Endodermal cell (in vitro differentiated cells): ENCODE measurements at regions not wholly inside any gene's neighbourhood (a gene's known extent, or its start where the extent isn't known, plus 50 kb on each side); places are given as distances from the start of the nearest gene placed in this dataset.

Experiments
- DNase-seq: peaks from one replicate; pipeline ENCODE4 v3.0.0-alpha.2; 2017
- H3K27ac ChIP-seq: 2 replicates; pipeline ENCODE4 v1.5.1; 2013; ENCODE audit warnings: mild to moderate bottlenecking, low read depth, low read length, moderate library complexity
- H3K27me3 ChIP-seq: 2 replicates; pipeline ENCODE4 v1.6.1; 2013; ENCODE audit warnings: mild to moderate bottlenecking, low read length, moderate library complexity; ENCODE audit not compliant: insufficient read depth, control insufficient read depth, poor library complexity, severe bottlenecking
- H3K36me3 ChIP-seq: 2 replicates; pipeline ENCODE4 v1.7.0; 2013; ENCODE audit warnings: mild to moderate bottlenecking, low read length, moderate library complexity; ENCODE audit not compliant: control insufficient read depth, insufficient read depth
- H3K4me1 ChIP-seq: one replicate; pipeline ENCODE4 v1.7.0; 2013; ENCODE audit warnings: low read length; ENCODE audit not compliant: control insufficient read depth, insufficient read depth
- H3K4me3 ChIP-seq: 2 replicates; pipeline ENCODE4 v1.5.1; 2013; ENCODE audit warnings: mild to moderate bottlenecking, low read length, moderate library complexity
- H3K9ac ChIP-seq: 2 replicates; pipeline ENCODE4 v1.6.1; 2013; ENCODE audit warnings: mild to moderate bottlenecking, low read length, moderate library complexity; ENCODE audit not compliant: poor library complexity, severe bottlenecking; ENCODE audit errors: extremely low read depth
- H3K9me3 ChIP-seq: 2 replicates; pipeline ENCODE4 v1.6.1; 2013; ENCODE audit warnings: mild to moderate bottlenecking, low read length, moderate library complexity; ENCODE audit not compliant: control insufficient read depth
- H3K27ac Mint-ChIP-seq: 2 replicates; pipeline ENCODE4 v1.8.0; 2020; ENCODE audit warnings: mixed read lengths
- H3K27me3 Mint-ChIP-seq: 2 replicates; pipeline ENCODE4 v1.8.0; 2021; ENCODE audit warnings: mild to moderate bottlenecking, mixed read lengths; ENCODE audit not compliant: insufficient read depth
- H3K36me3 Mint-ChIP-seq: 2 replicates; pipeline ENCODE4 v1.8.0; 2020; ENCODE audit warnings: low read depth, mixed read lengths
- H3K4me1 Mint-ChIP-seq: 2 replicates; pipeline ENCODE4 v1.8.0; 2020; ENCODE audit warnings: mixed read lengths
- H3K4me3 Mint-ChIP-seq: 2 replicates; pipeline ENCODE4 v1.8.0; 2020; ENCODE audit warnings: mild to moderate bottlenecking, moderate library complexity, mixed read lengths
- H3K9me3 Mint-ChIP-seq: 2 replicates; pipeline ENCODE4 v1.8.0; 2020; ENCODE audit warnings: mild to moderate bottlenecking, mixed read lengths
- WGBS, 2 experiments: methylation state at CpG; one replicate each; pipeline versions ENCODE4 v1.1.5 to v1.1.7; 2013; ENCODE audit warnings: missing lambda C conversion rate in 2 of 2, mixed read lengths in 1 of 2; ENCODE audit not compliant: insufficient coverage in 1 of 2, insufficient read length in 1 of 2; 5-methylcytosine and 5-hydroxymethylcytosine counted together
- TF ChIP-seq, protein P1 (sequence below): fragments of 200-600 bp; sonication (generic); conservative IDR thresholded peaks from 2 replicates; pipeline ENCODE4 v1.5.0; 2021; ENCODE audit warnings: antibody characterized with exemption, mild to moderate bottlenecking

DNA sequence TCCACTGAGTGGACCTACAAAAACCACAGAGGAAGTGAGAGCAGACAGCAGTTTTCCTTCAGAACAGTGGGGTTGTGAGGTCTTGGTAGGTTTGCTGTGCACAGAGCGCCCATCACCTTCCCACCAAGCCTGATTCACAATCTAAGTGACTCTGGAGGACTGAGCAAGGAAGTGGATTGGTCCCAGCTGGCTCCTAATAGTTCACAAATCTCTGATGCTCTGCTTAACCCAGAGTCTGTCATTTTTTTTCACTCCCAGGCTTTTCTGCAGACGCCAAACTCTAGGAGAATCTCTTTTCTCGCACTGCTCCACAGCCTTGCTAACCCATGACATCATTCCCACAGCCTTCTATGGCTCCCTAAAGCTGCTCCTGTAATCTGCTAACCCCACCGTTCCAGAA, 280.4 kb downstream of the C1D start:
- Mint-ChIP-seq H3K27ac (no peak overlapping the region), H3K4me1 (no peaks in the 10 kb centered on the region), H3K9me3 (no peaks in the 10 kb centered on the region), H3K36me3 (no peaks in the 10 kb centered on the region), H3K4me3 (no peak overlapping the region), H3K27me3 (no peaks in the 10 kb centered on the region)
- Histone ChIP-seq H3K27me3 (no peaks in the 10 kb centered on the region), H3K4me1 (no peaks in the 10 kb centered on the region), H3K4me3 (no peak overlapping the region), H3K27ac (no peak overlapping the region), H3K9ac (no peak overlapping the region), H3K36me3 (no peaks in the 10 kb centered on the region), H3K9me3 (no peaks in the 10 kb centered on the region)
- TF ChIP-seq, protein P1, sequence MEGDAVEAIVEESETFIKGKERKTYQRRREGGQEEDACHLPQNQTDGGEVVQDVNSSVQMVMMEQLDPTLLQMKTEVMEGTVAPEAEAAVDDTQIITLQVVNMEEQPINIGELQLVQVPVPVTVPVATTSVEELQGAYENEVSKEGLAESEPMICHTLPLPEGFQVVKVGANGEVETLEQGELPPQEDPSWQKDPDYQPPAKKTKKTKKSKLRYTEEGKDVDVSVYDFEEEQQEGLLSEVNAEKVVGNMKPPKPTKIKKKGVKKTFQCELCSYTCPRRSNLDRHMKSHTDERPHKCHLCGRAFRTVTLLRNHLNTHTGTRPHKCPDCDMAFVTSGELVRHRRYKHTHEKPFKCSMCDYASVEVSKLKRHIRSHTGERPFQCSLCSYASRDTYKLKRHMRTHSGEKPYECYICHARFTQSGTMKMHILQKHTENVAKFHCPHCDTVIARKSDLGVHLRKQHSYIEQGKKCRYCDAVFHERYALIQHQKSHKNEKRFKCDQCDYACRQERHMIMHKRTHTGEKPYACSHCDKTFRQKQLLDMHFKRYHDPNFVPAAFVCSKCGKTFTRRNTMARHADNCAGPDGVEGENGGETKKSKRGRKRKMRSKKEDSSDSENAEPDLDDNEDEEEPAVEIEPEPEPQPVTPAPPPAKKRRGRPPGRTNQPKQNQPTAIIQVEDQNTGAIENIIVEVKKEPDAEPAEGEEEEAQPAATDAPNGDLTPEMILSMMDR = no peak
- DNase-seq = no peak
- WGBS, 2 experiments = 92% methylated on average over 4 of the region's 4 CpGs; no CpG with 5 or more reads in 1 of the 2 experiments

DNA sequence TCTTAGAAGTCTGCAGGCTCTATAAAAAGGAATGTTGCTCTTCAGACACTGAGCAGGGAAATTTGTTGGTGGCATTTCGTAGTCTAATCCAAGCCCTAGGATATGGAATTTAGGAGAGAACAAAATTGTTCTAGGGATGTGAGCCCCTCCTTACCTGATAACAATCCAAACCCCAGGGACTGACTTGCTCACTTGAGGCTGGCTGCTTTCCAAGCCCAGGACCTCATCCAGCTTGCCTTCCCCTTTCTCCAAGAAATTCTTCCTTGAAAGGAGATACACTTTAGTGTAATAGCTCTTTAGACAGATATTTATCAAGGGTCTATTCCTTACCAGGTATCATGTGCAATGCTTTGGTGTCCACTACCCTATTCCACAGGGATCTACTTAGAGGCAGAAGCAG, 279.8 kb downstream of the C1D start:
- Histone ChIP-seq H3K4me1 (no peaks in the 10 kb centered on the region), H3K36me3 (no peaks in the 10 kb centered on the region), H3K9me3 (no peaks in the 10 kb centered on the region), H3K4me3 (no peak overlapping the region), H3K27me3 (no peaks in the 10 kb centered on the region), H3K27ac (no peak overlapping the region), H3K9ac (no peak overlapping the region)
- WGBS, 2 experiments = 86 to 100% methylated on average over 1 of the region's 1 CpG
- no peak overlapping the region for H3K27ac Mint-ChIP-seq
- TF ChIP-seq, protein P1 = no peak
- no peaks in the 10 kb centered on the region for H3K36me3 Mint-ChIP-seq
- no peaks in the 10 kb centered on the region for H3K4me1 Mint-ChIP-seq
- H3K9me3 Mint-ChIP-seq = no peaks in the 10 kb centered on the region
- no peak overlapping the region for H3K4me3 Mint-ChIP-seq
- DNase-seq = no peak
- no peaks in the 10 kb centered on the region for H3K27me3 Mint-ChIP-seq

DNA sequence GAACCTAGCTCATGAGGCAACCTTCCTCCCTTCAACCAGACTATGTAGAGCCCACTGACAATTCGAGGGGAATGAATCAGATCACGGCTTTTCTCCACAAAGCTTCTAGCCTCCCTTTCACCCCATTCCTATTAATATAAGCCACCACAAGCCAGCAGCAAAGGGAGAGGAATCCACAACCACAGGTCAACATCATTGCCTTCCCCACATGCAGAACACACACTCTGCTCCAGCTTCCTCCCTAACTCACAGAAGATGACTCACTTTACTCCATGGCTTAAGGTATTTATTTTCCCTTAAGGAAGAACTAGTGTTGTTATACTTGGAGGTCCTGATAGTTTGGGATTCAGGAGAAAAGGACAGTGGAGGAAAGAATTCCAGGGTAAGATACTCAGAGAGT, 272.2 kb downstream of the C1D start:
- TF ChIP-seq, protein P1 = no peak

More for the DNA sequence above, 272.2 kb downstream of the C1D start:
- 86% methylated on average over 2 of the region's 2 CpGs; no CpG with 5 or more reads in 1 of the 2 experiments for WGBS, 2 experiments
- H3K4me1 Mint-ChIP-seq = no peaks in the 10 kb centered on the region
- H3K9ac ChIP-seq = no peak overlapping the region
- H3K4me3 ChIP-seq = no peak overlapping the region
- H3K27me3 Mint-ChIP-seq = no peaks in the 10 kb centered on the region
- H3K36me3 ChIP-seq = no peaks in the 10 kb centered on the region
- DNase-seq = no peak
- no peaks in the 10 kb centered on the region for H3K9me3 Mint-ChIP-seq
- no peak overlapping the region for H3K27ac Mint-ChIP-seq
- H3K4me3 Mint-ChIP-seq = no peak overlapping the region
- H3K4me1 ChIP-seq = no peaks in the 10 kb centered on the region
- no peaks in the 10 kb centered on the region for H3K36me3 Mint-ChIP-seq
- no peaks in the 10 kb centered on the region for H3K9me3 ChIP-seq
- H3K27ac ChIP-seq = no peak overlapping the region
- H3K27me3 ChIP-seq = no peaks in the 10 kb centered on the region
